ENCODE measurements at regions not wholly inside any gene's neighbourhood (a gene's known extent, or its start where the extent isn't known, plus 50 kb on each side); places are given as distances from the start of the nearest gene placed in this dataset.

GRCh38 chr3:40705663-40706062 lies 180.9 kb downstream of the ZNF621 start:
- no peak for DNase-seq

GRCh38 chr3:40713306-40713705 lies 188.5 kb downstream of the ZNF621 start:
- DNase-seq = peak; percentile 69 to 84

- DNase-seq = peak; percentile 37 to 82
Observed at GRCh38 chr3:40713795-40714194, 189.0 kb downstream of the ZNF621 start.

- no peak for DNase-seq
Observed at GRCh38 chr3:40714771-40715345, 190.1 kb downstream of the ZNF621 start.

- no peak for DNase-seq
Observed at GRCh38 chr3:40715551-40715950, 190.8 kb downstream of the ZNF621 start.

GRCh38 chr3:40717471-40717870 lies 192.7 kb downstream of the ZNF621 start:
- DNase-seq = no peak

- peak in 1 of 2 experiments; percentile 34 for DNase-seq
Observed at GRCh38 chr3:40718209-40718608, 193.4 kb downstream of the ZNF621 start.

- DNase-seq = no peak
Observed at GRCh38 chr3:40718681-40719080, 193.9 kb downstream of the ZNF621 start.

- DNase-seq = no peak
Observed at GRCh38 chr3:40719660-40720287, 195.0 kb downstream of the ZNF621 start.

GRCh38 chr3:40720341-40720740 lies 195.6 kb downstream of the ZNF621 start:
- DNase-seq = no peak

- DNase-seq = no peak
Observed at GRCh38 chr3:40720863-40721262, 196.1 kb downstream of the ZNF621 start.

GRCh38 chr3:40723083-40723660 lies 198.4 kb downstream of the ZNF621 start:
- DNase-seq = no peak

- DNase-seq = peak; percentile 86 to 96
Observed at GRCh38 chr3:40725031-40725430, 200.3 kb downstream of the ZNF621 start.

GRCh38 chr3:40731445-40731844 lies 206.7 kb downstream of the ZNF621 start:
- DNase-seq = no peak

- no peak for DNase-seq
Observed at GRCh38 chr3:40736943-40737342, 212.2 kb downstream of the ZNF621 start.

GRCh38 chr3:40737343-40737742 lies 212.6 kb downstream of the ZNF621 start:
- no peak for DNase-seq

- no peak for DNase-seq
Observed at GRCh38 chr3:40739971-40740370, 215.2 kb downstream of the ZNF621 start.

GRCh38 chr3:40741729-40742128 lies 217.0 kb downstream of the ZNF621 start:
- no peak for DNase-seq

GRCh38 chr3:40745381-40746106 lies 220.8 kb downstream of the ZNF621 start:
- DNase-seq = no peak

- DNase-seq = no peak
Observed at GRCh38 chr3:40751666-40752065, 226.9 kb downstream of the ZNF621 start.

GRCh38 chr3:40752492-40752891 lies 227.7 kb downstream of the ZNF621 start:
- DNase-seq = no peak

GRCh38 chr3:40753291-40753770 lies 228.6 kb downstream of the ZNF621 start:
- DNase-seq = no peak

GRCh38 chr3:40753951-40754350 lies 229.2 kb downstream of the ZNF621 start:
- DNase-seq = peak; percentile 60 to 95

GRCh38 chr3:40754994-40755393 lies 230.2 kb downstream of the ZNF621 start:
- DNase-seq = no peak
